ENCODE measurements at regions not wholly inside any gene's neighbourhood (a gene's known extent, or its start where the extent isn't known, plus 50 kb on each side); places are given as distances from the start of the nearest gene placed in this dataset.
"Not testable (repeated sequence)": the region's sequence is repeated elsewhere in the genome, so short reads cannot be mapped to it uniquely, and the experiment has no call there.

DNA sequence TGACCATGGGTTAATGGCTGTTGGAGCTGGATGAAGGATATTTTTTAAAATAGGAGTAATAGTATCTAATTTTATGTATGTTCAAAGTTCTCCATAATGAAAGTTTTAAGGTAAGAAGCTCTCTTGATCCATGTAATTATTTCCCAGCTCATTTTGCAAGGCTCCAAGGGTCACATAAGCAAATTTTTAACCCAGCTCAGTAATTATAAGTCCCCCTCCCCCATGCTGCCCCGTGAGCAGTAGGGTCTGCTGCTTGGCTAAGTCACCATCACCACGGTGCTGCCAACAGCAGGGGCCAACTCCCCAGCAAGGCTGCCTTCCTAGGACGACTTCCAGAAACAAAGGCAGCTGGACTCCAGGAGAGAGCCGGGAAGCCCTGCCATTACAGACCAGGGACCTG, 340.0 kb downstream of the FBXW7 start:
- DNase-seq (ENCODE audit: low read depth in 3 of 3): no peak

DNA sequence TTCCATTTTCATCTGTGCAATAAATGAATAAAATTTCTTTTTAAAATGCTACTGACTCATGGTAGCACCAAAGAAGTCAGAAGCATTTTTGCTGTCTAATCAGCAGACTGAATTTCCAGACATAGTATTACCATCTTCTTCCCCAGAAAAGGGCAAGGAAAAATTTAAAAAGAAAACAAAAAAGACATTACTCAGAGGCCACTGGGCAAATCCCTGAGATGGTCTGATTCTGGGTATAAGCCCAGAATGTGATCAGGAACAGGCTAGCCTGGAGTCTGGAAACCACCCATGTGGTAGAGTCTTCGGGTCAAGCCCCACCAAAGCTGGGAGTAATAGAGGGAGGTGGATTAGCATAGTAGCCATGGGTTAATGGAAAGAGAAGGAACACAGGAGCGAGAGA, 342.8 kb downstream of the FBXW7 start:
- no peak for DNase-seq (ENCODE audit: low read depth in 3 of 3)

DNA sequence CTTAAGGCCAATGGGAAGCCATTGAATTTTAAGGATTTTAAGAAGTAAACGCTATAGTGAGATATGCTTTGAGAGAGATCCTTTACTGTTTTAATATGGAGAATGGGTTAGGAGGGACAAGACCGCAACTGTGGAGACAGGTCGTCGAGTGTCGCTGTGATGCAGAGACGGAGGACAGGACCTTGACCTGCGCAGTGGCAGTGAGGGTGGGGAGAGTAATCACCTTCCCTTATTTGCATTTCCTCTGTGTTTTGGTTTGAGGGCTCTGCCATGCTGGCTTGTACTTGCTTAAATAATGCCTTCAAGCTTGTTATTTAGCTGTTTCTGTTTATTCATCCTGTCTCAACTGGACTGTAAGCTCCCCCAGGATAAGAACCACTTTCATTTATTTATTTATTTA, 345.0 kb downstream of the FBXW7 start:
- no peak for DNase-seq (ENCODE audit: low read depth in 3 of 3)

DNA sequence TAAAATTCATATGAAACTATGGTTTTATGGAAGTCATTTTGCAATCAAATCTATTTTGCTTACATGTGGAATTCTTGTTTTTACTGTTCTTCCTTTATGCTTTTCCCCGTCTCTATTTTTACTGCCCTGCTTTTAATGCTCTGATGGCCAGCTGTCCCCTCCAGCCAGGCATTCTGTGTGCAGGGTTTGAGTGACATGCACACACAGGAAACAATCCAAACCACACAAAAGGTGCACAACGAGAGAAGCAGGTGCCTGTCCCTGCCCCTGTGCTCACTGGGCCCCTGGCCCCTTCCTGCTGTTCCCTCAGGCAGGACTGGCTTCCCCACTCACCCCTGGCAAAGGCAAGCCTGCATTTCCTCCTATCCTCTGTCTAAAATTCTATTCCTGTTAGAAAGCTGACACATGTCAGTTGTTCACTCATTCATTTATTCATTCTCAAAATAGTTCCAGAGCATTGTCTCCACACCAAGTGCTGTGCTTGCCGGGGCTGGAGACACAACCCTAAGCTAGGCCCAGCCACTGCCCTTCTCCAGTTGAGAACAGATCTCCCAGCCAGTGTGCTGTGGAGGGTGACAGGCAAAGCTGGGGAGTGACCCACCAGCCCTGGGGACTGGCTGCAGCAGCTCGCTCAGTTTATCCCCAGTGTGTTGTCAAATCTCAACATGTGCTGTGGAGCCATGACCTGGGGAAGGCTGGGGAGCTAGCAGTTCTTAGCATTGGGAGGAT, 346.3 kb downstream of the FBXW7 start:
- DNase-seq (ENCODE audit: low read depth in 3 of 3): no peak

DNA sequence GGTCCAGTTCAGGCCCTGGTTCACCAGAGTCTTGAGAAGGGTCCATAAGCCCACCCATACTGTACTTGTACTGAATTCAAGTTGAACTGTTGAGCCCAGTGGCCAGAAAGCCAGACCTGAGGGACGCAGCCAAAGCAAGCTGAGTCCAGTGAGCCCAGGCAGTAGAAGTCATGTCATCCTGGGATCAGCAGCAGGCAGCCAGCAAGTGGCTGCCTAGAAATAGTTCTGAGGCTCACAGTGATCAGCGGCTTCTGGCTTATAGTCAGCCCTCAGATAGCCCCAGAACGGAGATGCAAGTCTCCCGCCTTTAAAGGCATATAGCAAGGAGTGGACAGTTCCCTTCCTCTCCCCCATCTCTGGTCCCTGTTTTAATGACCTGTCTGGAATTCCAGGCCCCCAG, 347.1 kb downstream of the FBXW7 start:
- no peak for DNase-seq (ENCODE audit: low read depth in 3 of 3)

DNA sequence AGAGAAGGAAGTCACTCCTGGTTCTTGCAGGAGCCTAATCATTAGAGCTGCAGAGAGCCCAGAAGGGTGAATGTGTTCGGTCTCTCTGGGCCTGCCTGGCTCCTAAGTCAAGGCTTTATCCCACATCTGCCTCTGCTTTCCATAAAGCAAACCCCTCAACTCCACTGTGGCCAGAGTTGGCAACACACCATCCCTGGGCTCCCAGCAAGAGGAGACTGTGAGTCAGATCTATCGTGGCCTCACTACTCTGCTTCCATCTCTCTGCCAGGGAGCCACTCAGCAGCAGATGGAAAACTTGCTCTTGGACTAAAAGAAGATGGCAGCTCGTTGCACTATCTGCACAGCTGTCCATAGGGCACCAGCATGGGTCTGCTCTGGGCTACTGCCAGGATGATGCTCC, 348.2 kb downstream of the FBXW7 start:
- DNase-seq (ENCODE audit: low read depth in 3 of 3): no peak

DNA sequence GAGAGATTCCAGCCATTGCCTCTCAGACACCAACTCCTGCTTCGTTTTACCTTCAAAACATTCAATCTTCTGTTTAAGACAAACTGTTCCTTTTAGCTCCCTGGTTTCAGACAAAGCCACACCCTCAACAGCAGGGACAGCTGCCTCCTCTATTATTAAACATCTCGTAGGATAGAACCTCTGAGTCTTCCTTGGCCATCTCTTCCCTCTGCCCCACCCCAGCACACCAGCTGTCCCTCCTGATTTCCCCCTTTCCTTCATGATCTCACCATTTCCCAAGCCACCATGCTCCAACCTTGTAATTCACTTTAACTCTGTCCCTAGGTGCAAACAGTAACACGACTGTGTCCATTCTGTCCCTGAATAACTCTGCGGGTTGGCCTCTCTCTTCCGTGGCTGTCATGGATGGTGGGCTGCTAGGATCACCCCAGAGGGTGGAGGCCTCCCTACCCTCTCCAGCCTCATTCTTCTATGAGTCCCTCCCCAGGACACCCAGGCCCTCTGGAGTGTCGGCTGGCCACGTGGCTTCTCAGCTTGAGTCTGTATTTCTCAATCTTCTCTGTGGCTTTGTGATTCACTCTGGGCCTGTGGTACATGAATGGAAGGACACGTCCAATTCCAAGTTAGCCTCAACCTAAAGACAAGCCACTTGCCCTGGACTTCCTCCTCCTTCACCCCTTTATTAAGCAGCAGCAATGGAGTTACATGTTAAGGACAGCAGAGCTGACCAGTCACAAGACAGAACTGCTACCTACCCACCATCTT, 349.9 kb downstream of the FBXW7 start:
- no peak for DNase-seq (ENCODE audit: low read depth in 3 of 3)

DNA sequence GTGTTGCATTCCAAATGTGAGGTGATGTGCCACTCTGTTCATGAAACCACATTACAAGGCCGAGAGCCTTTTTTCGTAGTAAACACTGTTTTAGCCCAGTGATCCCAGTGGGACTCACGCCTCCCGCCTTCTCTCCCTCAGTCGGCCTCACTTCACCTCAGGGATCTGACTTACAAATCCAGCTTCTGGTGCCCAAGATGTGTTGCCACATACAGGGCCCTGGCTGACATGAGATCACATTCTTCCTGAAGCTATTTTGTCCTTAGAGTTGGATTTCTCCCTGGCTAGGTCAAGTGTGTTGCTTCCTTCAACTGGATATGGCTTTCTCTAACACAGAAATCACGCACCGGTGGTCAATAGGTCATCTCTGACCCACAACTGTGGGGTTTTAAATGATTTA, 354.7 kb downstream of the FBXW7 start:
- DNase-seq (ENCODE audit: low read depth in 3 of 3): no peak

DNA sequence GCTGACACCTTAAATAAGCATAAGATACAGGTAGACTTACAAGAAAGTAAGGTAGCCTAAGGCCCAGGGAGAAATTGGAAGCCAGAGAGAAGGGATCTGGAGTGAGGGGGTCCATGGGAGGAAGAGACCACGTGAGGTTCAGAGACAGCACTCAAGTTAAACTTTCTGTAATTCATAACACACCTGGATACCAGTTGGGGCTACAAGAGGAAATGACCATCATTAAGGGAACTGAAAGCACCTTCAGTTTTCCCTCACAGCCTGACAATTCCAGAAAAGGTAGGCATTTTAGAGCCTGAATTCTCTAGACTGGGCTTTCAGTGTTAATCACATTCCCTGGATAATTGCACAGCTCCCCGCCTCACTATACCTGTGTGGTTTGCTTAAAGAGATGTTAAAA, 355.5 kb downstream of the FBXW7 start:
- DNase-seq (ENCODE audit: low read depth in 3 of 3): no peak

DNA sequence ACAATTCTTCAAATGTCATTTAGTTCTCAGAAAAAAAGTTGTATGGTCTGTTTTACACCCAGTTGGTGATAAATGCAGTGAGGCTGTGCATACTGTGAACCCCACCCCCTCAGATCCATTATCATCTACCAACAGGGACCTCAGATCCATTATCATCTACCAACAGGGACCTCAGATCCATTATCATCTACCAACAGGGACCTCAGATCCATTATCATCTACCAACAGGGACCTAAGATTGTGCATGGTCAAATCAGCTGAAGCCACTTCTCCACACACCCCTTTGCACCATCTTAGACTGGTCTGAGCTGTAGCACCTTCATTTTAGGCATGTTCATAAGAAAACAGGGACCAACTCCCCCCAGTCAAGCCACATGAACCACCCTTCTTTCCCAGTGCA, 358.4 kb downstream of the FBXW7 start:
- DNase-seq (ENCODE audit: low read depth in 3 of 3): not testable (repeated sequence)

DNA sequence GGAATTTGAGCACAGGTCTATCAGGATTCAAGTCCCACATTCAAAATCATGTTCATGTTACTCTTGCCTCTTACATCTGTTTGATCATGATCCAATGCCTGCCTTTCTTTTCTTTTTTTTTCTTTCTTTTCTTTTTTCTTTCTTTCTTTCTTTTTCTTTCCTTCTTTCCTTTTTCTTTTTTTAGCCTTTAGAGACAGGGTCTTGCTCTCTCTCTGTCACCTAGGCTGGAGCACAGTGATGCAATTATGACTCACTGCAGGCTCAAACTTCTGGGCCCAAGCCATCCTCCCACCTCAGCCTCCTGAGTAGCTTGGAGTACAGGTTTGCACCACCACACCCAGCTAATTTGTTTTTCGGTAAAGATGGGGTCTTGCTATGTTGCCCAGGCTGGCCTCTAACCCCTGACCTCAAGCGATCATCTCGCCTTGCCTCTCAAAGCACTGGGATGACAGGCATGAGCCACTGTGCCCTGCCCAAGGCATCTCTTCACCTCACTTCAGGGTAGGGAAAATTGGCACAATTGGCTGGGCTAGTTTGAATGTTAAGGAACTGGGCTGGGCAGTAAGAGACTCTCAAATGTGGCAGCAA, 359.2 kb downstream of the FBXW7 start:
- DNase-seq (ENCODE audit: low read depth in 3 of 3): no peak

DNA sequence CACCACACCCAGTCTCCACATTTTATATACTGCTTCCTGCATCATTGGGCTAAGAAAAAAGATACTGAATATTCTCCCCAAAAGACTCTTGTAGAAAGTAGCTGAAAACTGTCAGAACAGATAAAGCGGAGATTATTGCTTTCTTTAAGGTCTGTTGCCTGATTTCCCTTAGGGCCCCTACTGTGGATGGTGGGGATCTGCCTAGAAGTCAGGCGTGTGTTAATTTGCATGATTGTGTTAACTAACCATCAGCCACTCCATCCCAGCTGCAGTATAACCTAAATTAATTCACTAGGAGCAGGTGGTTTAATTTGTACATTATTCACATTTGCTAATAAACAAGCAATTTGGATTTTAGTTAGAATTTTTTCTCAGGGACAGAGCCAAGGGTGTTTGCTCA, 360.3 kb downstream of the FBXW7 start:
- no peak for DNase-seq (ENCODE audit: low read depth in 3 of 3)

DNA sequence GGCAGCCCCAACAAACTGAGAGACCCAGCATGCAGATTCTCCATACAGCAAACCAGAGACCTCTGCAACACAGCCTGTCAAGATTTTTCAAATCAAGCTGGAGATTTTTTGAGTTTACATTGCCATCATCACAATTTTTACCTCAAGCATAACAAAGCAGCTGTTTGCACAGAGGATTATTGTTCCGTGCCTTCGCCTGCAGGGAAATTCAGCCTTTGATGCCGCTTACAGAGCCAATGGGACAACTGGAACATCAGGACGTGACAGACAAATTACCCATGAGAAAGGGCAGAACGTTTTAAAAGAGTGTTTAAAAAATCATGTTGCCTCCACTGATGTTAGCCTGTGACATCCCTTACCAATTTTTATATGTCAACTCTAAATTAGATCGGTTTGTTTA, 363.7 kb downstream of the FBXW7 start:
- no peak for DNase-seq (ENCODE audit: low read depth in 3 of 3)

DNA sequence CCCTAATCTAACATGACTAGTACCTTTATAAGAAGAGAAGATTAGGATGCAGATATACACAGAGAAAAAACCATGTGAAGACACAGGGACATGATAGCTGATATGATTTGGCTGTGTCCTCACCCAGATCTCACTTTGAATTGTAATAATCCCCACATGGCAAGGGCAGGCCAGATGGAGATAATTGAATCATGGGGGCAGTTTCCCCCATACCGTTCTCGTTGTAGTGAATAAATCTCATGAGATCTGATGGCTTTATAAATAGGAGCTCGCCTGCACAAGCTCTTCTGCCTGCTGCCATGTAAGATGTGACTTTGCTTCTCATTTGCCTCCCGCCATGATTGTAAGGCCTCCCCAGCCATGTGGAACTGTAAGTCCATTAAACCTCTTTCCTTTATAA, 364.3 kb downstream of the FBXW7 start:
- DNase-seq (ENCODE audit: low read depth in 3 of 3): no peak

DNA sequence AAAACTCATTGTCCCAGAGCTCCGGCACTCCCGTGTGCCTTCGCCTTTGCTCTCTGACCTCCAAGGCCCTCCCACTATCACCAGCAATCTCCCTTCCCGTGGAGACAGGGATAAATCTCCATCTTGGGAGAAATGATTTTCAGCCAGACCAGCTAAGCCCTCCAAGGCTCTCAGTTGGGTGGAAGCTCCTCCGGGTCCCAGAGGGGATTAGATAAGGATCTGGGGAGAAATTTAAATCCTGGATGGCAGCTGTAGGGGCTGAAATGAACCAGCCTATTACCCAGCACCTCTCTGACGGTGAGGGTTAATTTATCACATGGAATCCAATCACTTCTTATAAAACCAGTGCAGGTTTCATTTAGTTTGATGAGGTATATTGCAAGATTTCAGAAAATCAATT, 366.2 kb downstream of the FBXW7 start:
- no peak for DNase-seq (ENCODE audit: low read depth in 3 of 3)

DNA sequence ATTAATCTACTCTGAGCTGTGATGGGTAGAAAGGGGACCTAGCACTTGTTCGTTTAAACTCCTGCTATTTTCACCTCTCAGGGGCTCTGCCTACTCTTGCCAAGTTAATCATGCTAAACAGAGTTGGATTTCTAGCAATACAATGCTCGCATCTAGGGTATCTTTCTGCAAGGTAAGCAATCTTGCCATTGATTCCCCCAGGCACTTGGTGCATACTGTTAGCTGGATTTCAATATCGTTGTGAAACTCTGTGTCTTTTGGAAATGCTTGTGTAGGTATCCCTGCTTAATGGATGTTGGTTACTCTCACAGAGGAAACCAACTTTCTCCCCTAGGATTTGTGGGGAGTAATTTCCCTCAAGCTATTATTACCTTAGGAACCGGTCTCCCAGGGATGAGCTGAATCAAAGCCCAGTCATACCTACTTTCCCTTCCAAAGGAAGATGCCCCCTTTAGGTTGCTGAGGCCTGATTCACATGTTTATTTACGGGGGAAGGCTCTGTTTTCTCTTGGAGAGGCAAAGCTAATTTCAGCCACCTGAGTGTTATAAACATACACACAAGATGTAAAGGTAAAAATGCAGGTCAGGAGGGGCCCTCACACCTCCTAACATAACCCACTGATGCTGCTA, 366.8 kb downstream of the FBXW7 start:
- no peak for DNase-seq (ENCODE audit: low read depth in 3 of 3)

DNA sequence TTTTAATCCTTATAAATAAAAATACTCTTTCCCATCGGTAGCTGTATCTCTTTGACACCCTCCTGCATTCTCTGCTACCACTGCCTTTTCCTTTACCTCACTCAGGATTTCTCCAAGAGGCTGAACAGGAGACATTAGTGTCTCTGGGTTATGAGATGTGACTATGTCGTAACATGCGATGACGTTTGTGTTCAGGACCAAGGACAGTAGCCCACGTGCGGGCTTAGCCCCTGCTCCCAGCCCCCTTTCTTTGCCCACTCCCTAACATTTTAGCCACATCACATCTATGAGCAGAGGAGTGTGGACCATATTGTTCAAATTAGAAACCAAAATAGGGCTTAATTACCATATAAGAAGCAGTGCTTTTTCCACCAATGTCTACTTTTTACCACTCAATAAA, 369.3 kb downstream of the FBXW7 start:
- no peak for DNase-seq (ENCODE audit: low read depth in 3 of 3)

DNA sequence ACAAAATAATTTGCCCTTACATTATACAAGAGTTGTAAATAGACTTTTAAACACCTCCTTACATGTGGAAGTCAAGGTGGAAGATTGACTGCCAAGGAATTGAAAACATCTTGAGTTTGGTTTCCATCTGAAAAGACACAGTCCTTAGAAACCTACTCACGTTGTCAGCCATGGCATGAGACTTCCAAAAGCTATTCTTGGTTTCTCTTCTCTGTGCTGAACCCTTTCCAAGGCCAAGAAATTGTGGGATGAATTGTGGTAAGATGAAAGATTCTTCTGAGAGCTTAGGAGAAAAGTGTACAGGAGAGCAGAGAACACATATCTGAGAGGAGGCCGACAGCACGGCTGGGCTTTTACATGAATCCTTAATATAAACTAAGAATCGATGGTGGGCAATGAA, 370.0 kb downstream of the FBXW7 start:
- DNase-seq (ENCODE audit: low read depth in 3 of 3): no peak

DNA sequence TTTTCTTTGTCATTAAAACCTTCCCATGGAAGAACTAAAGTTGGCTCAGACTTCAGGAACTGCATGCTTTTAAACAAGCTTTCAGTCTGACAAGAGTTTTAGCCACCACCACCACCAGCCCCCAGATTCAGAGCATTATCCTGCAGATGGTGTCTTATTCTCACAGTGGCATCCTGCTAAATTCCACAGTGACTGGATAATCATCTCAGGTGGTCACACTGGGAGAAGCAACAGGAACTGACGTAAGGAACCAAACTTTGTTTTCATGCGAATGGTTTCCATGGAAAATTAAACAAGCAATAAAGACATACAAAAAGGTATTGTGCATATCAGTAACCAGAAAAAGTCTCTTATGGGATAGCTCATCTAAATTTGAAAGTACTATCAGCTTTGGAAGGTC, 370.7 kb downstream of the FBXW7 start:
- no peak for DNase-seq (ENCODE audit: low read depth in 3 of 3)

DNA sequence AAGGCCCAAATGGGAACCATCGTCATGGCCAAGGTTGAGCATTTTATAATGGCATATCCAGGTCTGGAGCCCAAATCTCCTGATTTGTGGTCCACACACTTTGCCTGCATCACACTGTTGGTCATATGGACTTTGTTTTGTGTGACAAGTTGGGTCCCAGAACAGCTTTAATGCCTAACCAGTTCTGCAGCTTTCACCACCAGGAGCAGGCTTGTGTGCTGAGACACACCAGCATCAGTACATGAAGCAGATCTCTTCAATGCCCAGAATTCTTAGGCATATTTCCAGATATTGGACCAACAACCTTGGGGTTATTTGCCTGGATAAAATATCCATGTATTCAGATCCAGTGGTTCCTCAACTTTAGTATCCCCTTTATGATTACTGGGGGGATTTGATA, 371.3 kb downstream of the FBXW7 start:
- DNase-seq (ENCODE audit: low read depth in 3 of 3): no peak

DNA sequence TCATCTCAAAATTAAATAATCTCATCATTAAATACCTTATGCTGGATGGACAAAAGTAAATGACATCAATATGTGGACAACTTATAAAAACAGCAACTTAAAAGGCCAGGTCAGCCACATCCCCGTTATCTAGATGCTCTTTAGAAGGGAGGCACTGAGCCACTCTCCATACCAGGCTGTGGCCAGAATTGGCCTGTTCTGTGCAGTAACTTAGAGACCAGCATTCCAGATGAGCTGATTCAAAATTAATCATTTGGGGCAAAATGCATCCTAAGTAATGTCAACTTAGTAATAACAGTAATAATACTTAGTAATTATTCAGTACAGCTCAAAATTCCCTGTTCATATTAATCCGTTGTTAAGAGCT, 373.6 kb downstream of the FBXW7 start:
- DNase-seq (ENCODE audit: low read depth in 3 of 3): no peak

DNA sequence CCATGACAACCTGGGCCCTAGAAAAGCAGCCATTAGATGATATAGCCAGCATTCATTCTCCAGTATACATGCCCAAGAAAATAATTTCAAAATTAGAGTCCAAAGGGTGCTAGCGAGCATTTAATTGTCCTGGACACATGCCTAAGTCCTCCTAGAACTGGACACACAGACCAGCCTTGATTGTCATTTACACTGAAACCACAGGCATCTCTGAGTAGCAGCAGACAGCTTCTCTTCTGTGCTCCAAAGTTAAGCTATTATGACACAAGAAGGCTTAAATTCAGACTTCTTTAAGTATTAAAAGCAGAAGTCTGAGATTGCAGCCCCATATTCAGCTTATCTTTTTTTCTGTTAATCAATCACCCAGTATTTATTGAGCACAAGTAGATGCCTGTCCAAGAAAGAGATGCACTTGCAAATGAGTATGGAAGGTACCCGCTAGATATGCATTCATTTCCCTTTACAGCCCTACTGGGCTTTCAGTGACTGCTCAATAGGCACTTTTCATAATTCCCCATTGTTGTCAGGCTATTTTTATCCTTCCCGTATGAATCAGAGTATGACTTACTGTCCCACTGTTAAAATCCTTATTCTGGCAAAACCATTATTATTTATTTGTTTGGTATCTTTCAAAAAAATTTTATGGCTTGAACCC, 374.1 kb downstream of the FBXW7 start:
- no peak for DNase-seq (ENCODE audit: low read depth in 3 of 3)

All from stimulated activated CD4-positive, alpha-beta T cell treated with anti-CD3 and anti-CD28 coated beads, TNF-alpha, amount 100 ng/mL, for 4 hours (primary cell).